Hippocampal formation (tissue), 2 donors: ENCODE measurements at regions not wholly inside any gene's neighbourhood (a gene's known extent, or its start where the extent isn't known, plus 50 kb on each side); places are given as distances from the start of the nearest gene placed in this dataset.

ENCODE experiments used
- DNase-seq, 2 donors: peaks; one replicate each; lab custom pipeline; 2025; lab: John Stamatoyannopoulos, UW

DNA sequence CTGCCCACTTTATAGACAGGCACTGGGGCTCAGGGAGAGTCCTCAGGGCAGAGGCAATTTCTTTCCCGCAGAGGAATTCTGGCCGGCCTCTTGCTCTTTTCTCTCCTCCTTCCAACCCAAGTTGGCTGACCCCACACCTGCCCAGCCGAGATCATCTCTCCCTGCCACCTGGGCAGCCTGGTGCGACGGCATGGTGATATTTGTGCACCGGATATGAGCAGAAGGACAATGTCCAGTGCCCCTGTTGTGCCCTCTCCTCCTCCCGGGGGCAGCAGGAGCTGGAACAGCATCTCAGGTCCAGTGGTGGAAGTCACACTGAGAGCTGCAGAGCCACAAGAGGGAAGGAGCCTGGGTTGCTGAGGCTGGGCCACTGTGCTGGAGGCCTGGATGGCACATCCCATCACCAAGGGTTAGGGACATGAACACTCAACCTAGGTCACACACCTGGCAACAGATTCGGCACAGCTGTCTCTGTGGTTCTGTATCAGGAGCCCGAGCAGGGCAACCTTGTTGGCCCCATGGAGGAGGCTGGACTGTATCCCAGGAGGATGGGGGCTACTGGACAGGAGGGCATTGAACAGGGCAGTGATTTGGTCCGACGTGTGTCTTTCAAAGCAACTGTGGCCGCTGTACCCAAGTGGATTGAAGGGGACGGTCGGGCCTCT lies 57.7 kb upstream of the DIO3 start:
- DNase-seq = no peak

DNA sequence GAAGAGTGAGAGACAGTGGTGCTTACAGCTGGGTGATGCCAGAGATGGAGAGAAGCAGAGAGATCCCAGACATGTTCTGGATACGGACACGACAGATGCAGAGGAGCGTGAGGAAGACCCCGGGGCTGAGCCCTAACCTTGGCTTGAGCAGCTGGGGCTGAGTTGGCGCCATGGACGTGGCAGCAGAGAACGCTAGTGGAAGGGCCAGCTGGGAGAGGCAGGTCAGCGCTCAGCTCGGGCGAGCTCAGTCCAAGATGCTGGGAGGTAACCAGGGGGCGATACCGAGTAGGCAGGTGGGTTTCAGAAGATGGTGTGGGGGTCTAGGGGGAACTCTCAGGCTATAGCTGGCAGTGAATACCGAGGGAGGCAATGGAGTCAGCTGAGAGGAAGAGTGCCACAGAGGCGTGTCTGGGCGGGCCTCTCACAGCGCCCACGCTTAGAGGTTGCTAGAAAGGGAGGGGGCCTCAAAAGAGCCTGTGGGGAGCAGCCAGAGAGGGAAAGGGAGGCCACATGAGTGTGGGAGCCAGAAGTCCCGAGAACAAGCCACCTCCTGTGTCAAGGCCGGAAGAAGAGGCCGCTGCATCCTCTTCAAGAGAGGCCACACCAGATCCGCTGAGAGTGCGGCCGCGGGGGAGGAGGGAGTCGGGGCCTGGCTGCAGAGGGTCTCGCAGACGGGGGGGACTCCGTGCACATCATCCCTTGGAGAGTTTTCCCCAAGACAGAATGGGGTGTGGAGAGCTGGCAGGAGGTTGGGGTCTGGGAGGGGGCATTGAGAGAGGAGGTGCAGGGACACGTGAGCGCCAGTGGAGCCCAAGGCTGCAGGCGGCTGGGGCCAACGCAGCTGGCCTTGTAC lies 57.0 kb upstream of the DIO3 start:
- no peak for DNase-seq

DNA sequence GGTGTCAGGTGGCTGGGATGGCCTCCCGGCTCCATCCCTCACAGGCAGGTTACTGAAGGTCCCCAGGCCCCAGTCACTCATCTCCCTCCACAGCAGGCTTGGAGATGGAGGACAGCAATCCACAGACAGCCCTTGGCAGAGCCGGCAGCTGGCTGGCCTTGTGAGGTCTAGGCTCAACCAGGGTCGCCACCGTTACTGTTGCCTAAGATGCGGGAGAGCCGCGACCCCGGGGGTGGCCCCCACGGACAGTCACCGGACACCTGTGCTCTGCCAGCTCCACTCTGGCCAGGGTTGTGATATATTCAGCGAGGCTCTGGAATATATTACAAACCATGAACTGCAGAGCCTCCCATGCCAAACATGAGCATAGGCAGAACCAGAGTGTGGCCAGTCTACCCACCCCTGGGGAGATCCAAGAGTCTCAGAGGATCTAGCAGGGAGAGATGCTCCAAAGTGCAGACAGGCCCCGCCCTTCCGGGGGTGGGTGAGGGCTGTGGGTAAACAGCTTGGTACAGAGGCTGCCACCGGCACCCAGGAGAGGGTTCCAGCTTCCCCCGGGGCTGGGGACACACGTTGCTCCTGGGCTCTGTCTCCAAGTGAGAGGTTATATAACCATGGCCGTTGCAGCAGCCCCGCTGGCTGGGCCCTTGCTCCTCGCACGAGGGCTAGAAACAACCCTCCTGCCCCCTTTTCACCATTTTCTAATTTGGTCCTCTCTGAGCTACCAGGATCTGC lies 55.9 kb upstream of the DIO3 start:
- DNase-seq = no peak

- DNase-seq = no peak
These were observed 54.9 kb upstream of the DIO3 start for GRCh38 chr14:101506211-101506925.

GRCh38 chr14:101506926-101507835 lies 54.1 kb upstream of the DIO3 start:
- no peak for DNase-seq

DNA sequence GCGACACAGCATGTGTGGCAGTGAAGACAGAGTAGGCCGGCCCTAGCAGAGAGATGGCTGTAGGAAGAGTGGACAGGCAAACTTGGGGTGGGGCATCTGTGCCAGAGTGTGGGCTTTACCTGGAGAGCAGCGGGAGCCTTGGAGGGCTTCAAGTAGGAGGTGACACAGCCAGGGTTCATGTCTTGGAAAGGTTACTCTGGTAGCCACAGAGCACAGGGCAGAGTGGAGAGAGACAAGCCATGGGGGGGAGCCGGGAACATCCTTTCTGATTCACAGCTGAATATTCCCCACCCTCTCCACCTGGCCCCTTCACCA lies 53.5 kb upstream of the DIO3 start:
- no peak for DNase-seq

DNA sequence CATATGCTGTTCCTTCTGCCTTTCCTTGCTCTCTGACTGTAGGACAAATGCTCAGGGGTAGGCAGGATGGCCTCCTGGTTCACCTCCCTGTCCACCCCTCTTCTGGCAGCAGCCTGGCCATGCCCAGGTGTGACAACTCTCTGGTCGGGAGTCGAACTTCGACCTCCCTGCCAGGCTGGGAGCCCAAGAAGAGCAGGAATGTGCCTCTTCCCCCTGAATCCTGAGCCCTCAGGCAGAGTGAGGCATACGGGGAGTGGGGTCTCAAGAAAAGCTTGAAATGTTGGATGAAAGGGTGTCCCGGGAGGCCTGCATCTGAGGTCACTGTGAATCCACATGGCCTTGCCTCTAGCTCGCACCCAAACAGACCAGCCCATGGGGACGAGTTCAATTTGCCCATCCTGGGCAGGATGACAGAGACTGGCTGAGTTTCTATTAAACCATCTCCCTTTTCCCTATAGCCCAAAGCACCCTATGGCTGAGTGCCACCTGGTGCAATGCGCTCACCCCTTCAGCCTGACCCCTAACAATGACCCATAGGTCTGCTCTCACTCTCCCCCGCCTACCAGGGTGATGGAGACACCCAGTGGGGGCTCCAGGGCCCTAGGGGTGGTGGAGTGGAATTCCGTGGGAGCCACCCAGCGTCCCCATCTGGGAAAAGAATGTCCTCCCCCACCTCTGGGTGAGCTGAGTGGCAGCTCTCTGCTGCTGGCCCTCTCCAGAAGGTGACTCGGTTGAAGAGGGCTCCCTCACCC lies 52.9 kb upstream of the DIO3 start:
- DNase-seq = no peak

- no peak for DNase-seq
These were observed 52.2 kb upstream of the DIO3 start for GRCh38 chr14:101508948-101509729.

DNA sequence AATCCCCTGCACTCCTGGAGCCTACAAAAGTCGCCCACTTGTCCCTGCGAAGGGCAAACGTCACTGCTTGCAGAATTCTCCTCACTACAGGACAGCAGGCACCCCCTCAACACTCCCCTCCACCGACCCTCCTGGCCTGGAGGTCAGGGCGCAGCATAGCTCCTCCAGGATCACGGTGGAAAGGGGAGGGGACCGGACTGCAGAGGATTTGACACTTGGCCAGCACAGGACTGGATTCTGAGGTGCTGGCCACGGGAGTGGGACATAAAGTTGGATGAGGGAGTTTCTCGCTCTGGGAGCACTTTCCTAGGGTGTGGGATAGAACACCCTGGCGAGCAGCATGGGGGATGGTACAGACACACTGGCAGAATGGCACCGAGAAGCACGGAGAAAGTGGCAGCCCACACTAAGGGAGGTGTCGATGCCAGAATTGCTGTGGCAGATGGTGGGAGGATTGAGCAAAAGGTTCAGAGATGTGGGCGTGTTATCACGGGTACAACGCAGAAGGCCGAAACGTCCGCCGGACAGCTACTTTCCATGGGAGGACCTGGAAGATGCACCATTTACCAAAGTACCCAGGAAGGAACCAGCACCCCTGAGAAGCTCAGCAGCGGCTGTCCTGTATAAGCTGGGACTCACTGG lies 51.4 kb upstream of the DIO3 start:
- no peak for DNase-seq

- DNase-seq = no peak
These were observed 50.1 kb upstream of the DIO3 start for GRCh38 chr14:101511199-101511598.
